GM20431 (cell line): ENCODE measurements at regions not wholly inside any gene's neighbourhood (a gene's known extent, or its start where the extent isn't known, plus 50 kb on each side); places are given as distances from the start of the nearest gene placed in this dataset.
"Not testable (repeated sequence)": the region's sequence is repeated elsewhere in the genome, so short reads cannot be mapped to it uniquely, and the experiment has no call there.

ENCODE experiments used
- in situ Hi-C: fragments of 300-500 bp; cut with MseI, MboI; formaldehyde crosslinking; loops from one replicate; pipeline ENCODE4 v1.15.0; 2020; ENCODE audit warnings: low sequenced_read_pairs; ENCODE audit not compliant: unreplicated experiment

- in situ Hi-C loops = no loop called here
These were observed 165.5 kb downstream of the MEX3B start for GRCh38 chr15:81880314-81880713.

- in situ Hi-C loops = not testable (repeated sequence)
These were observed 170.1 kb downstream of the MEX3B start for GRCh38 chr15:81875717-81876116.

- in situ Hi-C loops = not testable (repeated sequence)
These were observed 175.1 kb downstream of the MEX3B start for GRCh38 chr15:81870746-81871106.

GRCh38 chr15:81870062-81870745 lies 175.6 kb downstream of the MEX3B start:
- in situ Hi-C loops = not testable (repeated sequence)

- in situ Hi-C loops = no loop called here
These were observed 176.5 kb downstream of the MEX3B start for GRCh38 chr15:81869161-81869954.

GRCh38 chr15:81865850-81866537 lies 179.8 kb downstream of the MEX3B start:
- in situ Hi-C loops = no loop called here

GRCh38 chr15:81863162-81863561 lies 182.7 kb downstream of the MEX3B start:
- in situ Hi-C loops = no loop called here

- in situ Hi-C loops = no loop called here
These were observed 185.9 kb downstream of the MEX3B start for GRCh38 chr15:81859737-81860516.

GRCh38 chr15:81858586-81858985 lies 187.2 kb downstream of the MEX3B start:
- in situ Hi-C loops = no loop called here

- in situ Hi-C loops = no loop called here
These were observed 187.7 kb downstream of the MEX3B start for GRCh38 chr15:81858136-81858535.

- in situ Hi-C loops = no loop called here
These were observed 189.2 kb downstream of the MEX3B start for GRCh38 chr15:81856634-81857026.

GRCh38 chr15:81856001-81856633 lies 189.7 kb downstream of the MEX3B start:
- in situ Hi-C loops = no loop called here

- in situ Hi-C loops = no loop called here
These were observed 192.6 kb downstream of the MEX3B start for GRCh38 chr15:81853150-81853748.

GRCh38 chr15:81852411-81853149 lies 193.2 kb downstream of the MEX3B start:
- in situ Hi-C loops = no loop called here

GRCh38 chr15:81851757-81852156 lies 194.1 kb downstream of the MEX3B start:
- in situ Hi-C loops = no loop called here

GRCh38 chr15:81851325-81851724 lies 194.5 kb downstream of the MEX3B start:
- in situ Hi-C loops = no loop called here

- in situ Hi-C loops = no loop called here
These were observed 196.5 kb downstream of the MEX3B start for GRCh38 chr15:81849289-81849688.

GRCh38 chr15:81848701-81849100 lies 197.1 kb downstream of the MEX3B start:
- in situ Hi-C loops = no loop called here
